ENCODE measurements at regions not wholly inside any gene's neighbourhood (a gene's known extent, or its start where the extent isn't known, plus 50 kb on each side); places are given as distances from the start of the nearest gene placed in this dataset.
A peak's percentile ranks its signal among the peaks of the same experiment; 100 is the strongest.
"Not testable (repeated sequence)": the region's sequence is repeated elsewhere in the genome, so short reads cannot be mapped to it uniquely, and the experiment has no call there.

DNA sequence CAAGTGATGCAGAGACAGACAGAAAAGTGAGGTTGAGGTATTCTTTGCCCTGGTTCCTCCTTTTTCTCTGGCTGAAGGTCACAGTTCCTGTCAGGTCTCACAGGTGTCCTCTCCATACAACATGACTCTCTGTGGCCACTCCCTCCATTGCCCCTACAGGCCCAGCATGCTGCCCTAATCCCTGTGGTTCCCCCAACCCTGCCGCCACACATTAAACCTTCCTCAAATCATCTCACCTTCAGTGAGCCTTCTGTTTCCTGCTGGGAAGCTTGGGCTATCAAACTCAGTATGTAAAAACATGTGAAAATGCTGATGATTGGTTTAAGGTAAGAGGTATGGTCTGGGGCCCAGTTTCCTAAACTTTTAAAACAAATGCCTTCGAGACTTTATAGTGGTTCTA, 159.0 kb upstream of the E2F7 start:
- no peak for DNase-seq

DNA sequence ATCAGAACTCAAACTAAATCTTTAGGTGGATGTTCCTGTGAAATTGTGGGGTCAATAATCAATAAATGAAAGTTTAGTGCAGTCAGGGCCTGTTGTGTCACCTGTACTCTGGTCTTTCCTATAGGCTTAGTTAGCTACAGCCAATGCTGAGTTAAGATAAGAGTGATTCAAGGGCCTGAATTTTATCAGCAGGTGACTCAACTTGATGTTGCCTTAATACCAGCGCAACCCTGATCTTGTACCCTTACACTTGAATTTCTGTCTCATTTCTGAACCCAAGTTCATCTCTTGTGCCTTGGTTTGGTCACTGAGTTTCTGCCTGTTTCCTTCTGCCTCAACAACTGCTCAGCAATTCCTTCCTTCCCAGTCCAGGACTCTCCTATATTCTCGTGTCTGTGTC, 157.0 kb upstream of the E2F7 start:
- no peak for DNase-seq

DNA sequence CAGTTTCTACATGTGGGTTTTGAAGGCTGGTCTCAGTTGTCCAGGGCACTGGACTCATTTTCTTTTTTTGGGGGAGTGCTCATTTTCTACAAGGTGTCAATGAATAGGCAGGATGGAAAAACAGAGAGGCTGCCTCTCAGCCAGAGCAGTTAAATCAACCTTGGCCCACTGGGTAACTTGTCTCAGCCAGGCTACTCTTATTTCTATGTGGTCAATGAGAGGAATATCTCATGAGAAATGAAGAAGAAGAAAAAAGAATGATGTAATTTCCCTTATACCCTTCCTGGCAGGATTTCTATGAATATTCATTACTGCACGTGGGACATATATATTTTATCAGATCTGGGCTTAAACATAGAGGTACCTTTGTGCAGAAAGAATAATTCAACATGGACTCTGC, 155.2 kb upstream of the E2F7 start:
- DNase-seq, result no peak

DNA sequence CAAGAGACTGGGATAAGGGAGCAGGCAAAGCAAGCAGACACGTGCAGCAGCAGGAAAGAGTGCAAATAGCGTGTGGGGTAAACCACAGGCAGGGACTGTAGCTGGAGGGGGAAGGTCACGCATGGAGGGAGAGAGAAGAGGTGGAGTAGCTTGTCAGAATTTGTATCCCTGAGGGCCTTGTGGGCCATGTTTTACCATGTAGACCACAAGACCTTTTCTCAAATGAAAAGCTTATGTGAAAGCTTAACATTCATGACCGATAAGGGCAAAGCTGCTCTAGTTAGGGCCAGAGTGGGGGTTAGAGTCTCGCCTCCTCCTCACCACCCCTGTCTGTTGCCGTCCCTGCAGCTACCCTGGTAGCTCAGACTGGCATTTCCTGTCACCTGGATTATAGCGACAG, 152.9 kb upstream of the E2F7 start:
- no peak for DNase-seq

DNA sequence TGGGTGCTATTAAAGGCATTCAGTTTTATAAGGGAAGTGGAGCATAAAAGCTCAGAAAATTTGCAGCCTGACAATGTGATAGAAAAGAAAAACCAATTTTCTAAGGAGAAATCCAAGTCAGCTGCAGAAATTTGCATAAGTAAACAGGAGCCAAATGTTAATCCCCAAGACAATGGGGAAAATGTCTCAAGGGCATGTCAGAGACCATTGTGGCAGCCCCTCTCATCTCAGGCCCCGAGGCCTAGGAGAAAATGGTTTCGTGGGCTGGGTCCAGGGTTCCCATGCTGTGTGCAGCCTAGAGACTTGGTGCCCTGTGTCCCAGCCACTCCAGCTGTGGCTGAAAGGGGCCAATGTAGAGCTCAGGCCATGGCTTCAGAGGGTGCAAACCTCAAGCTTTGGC, 150.8 kb upstream of the E2F7 start:
- not testable (repeated sequence) for DNase-seq

DNA sequence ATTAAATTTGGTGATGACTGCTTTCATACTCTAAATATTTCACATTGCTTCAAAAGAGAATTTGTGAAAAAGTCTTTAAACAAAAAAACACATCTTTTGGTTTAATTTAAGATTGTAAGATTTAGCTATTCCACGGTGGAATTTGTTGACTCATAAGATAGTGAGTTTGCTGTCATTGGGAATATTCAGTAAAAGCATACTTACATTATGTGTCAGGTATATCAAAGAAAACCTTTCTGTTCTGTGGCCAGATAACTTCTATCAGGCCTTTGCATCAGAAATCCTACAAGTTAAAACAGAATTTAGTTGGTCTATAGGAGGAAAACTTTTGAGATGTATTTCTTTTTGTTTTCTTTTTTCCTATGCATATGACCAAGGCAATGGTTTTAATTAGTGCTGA, 148.8 kb upstream of the E2F7 start:
- DNase-seq, result no peak

DNA sequence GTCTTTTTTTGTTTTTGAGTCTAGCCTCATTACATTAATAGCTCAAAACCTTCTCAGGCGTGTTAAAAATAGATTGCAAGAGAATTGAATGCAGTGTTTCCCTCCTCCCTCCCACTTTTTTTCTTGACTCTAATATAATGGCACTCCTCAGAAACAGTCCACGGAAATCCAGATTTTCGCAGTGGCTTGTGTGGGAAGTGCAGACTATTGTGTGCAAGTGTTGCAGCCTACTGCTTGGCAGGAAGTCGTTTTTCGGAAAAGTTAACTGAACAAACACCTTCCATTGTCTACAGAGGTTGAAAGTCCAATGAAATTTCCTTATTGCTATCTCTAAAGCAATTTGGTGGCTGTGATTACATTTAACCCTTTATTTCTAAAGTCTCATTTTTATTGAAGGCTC, 147.9 kb upstream of the E2F7 start:
- peak in 24 of 58 donors; percentile 0 to 50 (median 4) for DNase-seq

DNA sequence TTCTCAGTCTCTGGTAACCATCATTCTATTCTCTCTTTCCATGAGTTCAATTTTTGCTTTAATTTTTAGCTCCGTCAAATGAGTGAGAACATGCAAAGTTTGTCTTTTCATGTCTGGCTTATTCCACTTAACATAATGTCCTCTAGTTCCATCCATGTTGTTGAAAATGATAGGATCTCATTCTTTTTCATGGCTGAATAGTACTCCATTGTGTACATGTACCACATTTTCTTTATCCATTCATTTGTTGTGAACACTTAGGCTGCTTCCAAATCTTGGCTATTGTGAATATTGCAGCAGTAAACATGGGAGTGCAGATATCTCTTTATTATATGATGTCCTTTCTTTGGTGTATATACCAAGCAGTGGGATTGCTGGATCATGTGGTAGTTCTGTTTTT, 145.4 kb upstream of the E2F7 start:
- DNase-seq, result no peak

DNA sequence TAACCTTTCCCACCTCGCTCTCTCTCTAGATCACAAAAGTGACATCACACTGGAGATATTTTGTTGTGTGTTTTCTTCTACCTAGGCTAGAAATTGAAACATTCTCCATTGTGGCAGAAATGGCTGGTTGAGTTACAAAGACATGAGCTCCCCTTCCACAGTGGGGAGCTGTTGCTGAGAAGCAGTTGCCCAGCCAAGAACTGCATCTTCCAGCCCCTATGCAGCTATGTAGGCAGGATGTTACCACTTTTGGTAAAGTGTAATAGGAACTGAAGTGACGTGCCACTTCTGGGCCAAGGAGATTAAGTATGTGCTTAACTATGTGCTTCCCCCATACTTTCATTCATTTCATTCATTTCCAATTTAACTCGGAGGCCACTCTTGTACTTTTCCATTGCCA, 138.7 kb upstream of the E2F7 start:
- DNase-seq, result no peak

DNA sequence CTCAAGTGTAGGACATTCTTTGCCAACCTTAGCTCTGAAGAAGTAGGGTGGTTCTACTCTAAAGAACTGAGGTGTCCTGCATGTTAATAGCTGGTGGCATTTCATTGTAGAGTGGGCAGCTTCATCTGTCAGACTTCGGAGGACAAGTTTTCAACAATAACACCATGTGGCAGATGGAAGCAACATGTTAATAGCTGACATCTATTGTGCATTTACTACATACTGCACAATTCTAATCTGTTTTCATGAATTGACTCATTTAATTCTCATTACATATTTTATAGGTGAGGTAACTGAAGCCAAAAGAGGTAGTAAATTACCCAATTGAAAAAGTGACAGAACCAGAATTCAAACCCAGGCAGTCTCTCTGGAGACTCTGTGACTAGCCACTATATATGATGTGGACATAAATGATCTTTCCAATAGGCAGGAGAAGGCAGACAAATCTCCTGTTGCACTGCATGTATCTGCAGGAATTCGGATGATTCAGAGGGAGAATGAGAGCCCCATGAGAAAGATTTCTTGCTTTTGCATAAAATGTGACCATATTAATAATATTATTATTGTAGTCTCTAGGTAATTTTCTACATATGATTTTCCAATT, 137.2 kb upstream of the E2F7 start:
- no peak for DNase-seq

DNA sequence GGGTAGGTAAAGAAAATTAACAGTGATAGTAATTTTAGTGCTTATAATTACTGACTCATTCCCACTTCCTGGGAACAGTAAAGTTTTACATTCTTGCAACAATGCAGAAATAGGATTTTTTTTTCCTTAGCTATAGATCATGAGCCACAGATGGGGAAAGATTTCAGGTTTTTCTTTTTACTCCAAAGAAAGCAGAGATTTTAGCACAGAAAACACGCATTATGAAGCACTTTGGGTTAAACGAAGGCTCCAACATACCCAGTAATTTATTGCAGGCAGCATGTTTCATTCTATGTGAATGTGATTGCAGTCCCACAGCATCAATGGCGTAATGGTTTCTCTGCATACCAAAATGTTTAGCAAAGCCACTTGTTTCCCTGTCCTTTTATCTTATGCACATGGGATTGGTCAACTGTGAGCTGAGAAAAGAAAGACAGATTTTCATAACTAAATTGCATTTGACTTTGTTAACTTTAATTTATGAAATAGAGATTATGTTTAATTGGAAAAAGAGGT, 124.6 kb upstream of the E2F7 start:
- DNase-seq, result no peak

DNA sequence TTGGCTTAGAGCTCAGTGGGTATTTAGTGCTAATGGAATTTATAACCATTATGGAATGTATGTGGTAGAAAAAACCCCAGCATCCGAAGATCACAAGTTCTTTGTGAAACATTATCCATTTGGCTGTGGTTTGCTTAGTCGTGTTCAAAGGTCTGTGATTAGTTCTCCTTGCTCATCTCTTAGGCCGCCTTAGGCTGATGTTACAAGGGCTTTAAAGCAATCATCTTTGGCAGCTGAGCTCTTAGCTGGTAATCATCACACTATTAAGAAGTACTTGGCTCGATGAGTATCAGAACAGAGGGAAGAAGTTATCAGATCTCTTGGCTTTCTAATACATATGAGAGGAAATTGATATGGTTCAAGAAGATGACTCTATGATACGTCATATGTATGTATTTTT, 124.1 kb upstream of the E2F7 start:
- no peak for DNase-seq

DNA sequence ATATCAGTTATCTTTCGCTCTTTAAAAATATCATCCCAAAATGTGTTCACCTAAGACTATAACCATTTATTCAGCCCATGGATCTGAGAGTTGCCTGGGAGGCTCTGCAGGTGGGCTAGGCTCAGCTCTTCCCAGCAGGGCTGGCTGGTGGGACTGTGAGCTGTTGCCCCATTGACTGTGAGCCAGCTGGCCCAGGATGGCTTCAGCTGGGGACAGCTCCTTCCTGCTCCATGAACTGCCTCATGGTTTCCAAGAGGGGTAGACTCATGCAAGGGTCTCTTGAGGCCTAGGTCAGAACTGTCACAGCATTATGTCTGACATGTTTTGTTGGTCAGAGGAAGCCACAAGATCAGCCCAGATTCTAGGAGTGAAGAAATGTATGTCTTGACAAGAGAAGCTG, 114.1 kb upstream of the E2F7 start:
- no peak for DNase-seq

DNA sequence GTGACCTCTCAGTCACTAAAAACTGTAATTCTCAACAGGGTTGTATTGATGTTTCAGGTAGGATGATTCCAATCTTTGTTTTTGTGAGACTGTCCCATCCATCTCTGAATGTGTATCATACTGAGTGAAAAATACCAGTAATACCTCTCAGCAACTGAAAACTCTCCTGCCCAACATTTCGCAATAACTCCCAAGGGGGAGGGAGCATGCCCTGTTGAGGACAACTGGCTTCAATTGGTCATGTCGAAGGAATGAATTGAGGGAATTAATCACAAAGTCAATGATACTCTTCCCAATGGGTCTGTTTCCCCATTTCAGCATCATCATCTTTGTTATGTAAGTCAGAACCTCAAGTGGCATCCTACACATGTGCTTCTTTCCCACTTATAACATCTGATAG, 102.4 kb upstream of the E2F7 start:
- no peak for DNase-seq

DNA sequence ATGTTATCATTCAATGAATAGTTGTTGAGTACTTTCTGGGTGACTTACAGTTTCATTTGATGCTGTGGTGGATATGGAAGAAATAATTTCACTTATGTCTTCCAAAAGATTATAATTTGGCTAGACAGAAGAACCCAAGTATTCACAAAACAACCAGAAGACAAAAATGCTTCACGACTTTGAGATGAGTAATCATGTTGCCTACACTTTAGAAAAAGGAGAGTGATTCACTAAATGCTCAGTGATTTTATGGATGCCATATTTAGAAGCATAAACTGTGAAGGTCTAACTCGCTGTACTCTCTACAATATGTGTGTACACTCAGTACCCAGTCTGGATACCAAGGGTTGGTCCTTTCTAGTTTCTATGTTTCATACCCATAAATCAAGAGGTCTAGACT, 101.3 kb upstream of the E2F7 start:
- no peak for DNase-seq

DNA sequence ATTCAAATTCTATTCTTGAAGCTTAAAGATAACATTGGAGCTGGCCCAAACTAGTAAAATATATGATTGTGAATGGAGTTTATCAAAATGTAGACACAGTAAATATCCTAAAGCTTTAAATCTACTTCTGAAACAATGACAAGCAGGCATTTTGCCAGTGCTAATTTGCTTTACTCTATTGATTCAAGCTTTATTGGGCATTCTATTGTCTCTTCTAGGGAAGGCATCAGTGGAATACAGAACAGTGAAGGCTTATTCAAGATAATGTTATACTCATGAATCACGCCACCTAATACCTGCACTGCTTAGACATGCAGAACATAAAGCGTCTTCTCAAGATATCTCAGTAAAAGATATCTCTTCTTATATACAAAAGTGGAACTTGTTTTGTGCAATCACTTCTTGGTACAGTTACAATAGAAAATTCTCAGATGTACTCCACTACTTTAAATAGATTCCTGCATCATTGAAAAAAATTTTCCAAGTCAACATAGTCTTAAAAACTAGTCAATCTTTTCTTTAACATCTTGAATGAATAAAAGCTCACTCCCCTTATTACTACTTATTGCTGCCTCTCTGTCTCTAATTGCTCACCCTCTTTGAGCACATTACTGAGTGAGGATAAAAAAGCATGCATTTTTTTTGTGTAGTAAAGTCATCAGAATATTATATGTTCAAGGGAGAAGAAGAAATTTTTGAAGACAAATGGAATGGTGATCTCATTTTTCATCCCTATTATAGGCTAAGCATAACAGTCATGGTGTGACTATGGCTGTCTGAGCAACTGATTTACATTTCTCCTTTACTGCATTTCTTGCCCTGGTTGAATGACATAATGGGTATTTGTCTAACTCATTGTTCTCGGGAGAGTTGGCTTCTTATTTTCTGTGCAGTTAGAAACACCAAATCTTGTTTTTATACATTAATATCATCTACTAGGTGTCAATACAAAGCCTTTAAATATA, 98.0 kb upstream of the E2F7 start:
- no peak for DNase-seq

DNA sequence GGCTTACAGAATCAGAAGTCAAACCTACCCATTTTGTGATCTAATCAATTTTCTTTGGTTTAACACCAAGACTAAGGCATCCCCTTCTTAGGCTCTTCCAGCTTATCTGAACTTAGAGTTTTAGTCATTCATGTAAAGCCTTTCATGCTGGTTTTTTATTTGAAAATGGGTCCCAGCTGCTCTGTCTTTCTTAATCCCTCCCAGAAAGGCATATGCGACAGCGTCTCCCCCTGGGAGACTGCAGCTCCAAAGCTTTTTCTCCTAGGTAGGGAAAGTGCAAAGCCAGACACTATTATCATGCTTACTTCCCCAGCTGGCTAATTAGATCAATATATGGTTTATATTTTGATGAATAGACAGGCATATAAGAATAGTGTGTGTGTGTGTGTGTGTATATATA, 96.6 kb upstream of the E2F7 start:
- DNase-seq, result no peak

DNA sequence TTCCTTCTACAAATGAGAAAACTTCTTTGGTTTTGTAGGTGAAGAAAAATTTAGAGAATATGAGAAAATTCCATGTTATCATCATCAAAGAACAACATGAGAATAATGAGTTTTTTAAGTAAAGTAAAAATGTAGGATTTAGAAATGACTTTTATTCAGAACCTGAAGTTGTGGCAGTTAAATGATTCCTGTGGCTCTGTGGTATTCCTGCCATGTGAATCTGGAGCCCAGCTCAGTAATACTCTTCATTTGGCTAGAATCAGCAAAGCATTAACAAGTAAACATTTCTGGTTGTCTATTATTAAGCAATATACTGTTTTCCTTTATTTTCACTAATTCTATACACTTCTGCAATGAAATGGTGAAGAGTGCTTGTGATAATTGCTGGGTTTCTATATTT, 95.6 kb upstream of the E2F7 start:
- no peak for DNase-seq

DNA sequence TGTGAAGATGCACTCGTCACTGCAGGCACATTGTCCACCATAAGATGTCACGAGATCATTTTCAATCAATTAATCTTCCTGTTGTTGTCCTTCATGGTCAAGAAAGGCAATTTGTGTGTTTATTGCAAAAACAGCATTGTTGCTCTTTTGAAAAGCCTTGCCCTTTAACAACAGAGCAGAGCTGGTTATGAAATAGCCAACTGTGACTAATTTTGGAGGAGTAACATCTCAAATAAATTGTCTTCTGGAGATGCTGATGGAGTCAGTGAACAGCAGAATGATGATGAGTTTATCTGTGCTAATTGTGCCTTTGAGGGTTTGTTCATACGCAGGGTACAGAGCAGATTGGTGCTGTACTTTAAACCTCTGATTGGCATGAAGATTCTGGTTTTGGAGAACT, 88.3 kb upstream of the E2F7 start:
- no peak for DNase-seq

DNA sequence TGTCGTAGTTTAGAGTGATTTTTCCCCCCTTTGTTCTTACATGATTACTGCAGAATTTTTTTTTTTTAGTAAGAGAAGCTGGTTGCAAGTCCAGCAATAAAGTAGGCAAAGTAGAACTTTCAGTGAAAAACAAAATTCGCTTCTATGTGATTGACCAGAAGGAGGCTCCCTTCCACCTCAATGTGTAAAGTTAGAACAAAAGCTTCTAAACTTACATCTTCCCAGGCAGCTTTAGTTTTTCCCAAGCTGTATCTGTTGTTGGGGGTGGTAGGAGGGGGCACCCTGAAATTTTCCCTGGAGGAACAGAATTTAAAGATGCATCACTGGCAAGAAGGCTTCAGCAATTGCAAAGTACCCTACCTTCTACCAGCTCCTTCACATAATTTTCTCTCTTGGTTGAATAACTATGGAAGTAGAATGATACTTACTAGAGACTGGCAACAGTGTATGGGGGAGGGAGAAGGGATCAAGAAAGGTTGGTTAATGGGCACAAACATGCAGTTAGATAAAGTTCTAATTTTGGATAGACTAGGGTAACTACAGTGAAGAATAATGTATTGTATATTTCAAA, 87.3 kb upstream of the E2F7 start:
- peak in 2 of 58 donors; percentile 4 to 17 for DNase-seq

DNA sequence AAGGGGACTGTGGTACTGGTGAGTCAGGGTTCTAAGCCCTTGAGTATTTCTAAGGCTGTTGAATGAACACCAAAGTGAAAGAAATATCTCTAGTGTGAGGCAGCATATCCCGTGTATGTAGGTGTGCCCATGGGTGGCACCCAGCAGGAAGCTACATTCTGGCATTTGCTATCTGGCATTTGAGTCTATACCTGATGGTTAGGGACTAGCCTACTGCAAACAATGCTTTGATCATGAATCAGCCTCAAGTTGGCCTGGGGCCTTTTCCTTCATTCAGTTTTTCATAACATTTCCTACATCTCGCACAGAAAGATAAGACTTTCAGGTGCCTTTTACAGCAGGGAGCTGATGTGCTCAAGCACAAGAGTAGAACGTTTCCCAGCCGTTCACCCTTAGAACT, 85.7 kb upstream of the E2F7 start:
- DNase-seq, result no peak

DNA sequence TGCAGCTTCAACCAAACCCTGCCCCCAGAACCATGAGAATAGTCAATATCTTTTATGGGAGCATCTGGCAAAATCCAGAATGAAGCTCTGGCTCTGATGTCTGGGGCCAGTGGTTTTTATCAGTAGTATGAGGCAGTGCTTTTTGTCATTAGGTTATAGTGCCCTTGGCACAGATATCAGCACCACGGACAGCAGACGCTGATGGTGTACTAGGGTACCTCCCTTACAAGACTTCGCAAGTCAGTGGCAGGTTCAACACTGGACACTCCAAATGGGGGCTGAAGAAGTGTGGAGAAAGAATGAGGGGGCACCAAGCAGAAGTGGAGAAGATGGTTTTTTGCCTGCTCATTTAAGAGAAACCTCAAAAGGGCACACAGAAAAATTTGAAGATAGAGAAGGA, 68.2 kb upstream of the E2F7 start:
- no peak for DNase-seq
